ENCODE measurements at regions not wholly inside any gene's neighbourhood (a gene's known extent, or its start where the extent isn't known, plus 50 kb on each side); places are given as distances from the start of the nearest gene placed in this dataset.

DNA sequence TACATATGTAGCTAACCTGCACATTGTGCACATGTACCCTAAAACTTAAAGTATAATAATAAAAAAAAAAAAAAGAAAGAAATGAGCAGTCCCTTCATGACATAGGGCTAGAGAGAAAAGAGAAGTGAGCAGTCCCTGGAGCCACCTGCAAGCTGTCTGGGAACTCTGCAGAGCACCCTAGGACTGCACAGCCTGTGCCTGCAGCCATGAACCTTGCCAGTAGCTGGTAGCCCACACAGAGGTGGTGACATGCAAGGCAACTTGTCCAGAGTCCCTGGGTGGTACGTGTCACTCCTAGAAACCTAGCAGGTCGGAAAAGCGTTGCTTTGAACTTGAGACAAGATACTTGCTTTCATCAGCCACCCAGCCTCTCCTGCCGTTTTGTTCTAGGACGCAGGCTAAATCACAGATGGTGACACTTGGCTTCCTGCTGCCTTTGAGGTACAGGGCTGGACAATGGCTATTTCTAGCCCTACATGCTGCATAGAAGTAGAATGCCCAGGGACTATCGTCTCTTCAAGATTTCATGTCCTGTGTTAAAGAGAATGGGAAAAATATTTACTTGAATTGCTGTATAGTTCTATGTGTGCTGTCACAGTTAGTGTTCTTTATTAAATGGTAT is 260.9 kb downstream of the LTN1 start:
- TF ChIP-seq, protein P1, sequence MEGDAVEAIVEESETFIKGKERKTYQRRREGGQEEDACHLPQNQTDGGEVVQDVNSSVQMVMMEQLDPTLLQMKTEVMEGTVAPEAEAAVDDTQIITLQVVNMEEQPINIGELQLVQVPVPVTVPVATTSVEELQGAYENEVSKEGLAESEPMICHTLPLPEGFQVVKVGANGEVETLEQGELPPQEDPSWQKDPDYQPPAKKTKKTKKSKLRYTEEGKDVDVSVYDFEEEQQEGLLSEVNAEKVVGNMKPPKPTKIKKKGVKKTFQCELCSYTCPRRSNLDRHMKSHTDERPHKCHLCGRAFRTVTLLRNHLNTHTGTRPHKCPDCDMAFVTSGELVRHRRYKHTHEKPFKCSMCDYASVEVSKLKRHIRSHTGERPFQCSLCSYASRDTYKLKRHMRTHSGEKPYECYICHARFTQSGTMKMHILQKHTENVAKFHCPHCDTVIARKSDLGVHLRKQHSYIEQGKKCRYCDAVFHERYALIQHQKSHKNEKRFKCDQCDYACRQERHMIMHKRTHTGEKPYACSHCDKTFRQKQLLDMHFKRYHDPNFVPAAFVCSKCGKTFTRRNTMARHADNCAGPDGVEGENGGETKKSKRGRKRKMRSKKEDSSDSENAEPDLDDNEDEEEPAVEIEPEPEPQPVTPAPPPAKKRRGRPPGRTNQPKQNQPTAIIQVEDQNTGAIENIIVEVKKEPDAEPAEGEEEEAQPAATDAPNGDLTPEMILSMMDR (IDR thresholded peaks at IDR 0.05), result no peak
- TF ChIP-seq POLR2AphosphoS5 (IDR thresholded peaks at IDR 0.05; ENCODE audit: low read depth, low read length), result no peak
- no peak for TF ChIP-seq REST (IDR thresholded peaks at IDR 0.05; ENCODE audit: insufficient read depth in 1 of 2, low read depth in 2 of 2, low read length in 1 of 2)
- no peak for TF ChIP-seq TCF7L2 (IDR thresholded peaks at IDR 0.05; ENCODE audit: low read depth, low read length)
- no peak for TF ChIP-seq SIN3A (IDR thresholded peaks at IDR 0.05; ENCODE audit: borderline replicate concordance, insufficient read depth, low read depth, low read length)
